ENCODE measurements at regions not wholly inside any gene's neighbourhood (a gene's known extent, or its start where the extent isn't known, plus 50 kb on each side); places are given as distances from the start of the nearest gene placed in this dataset.

- TF ChIP-seq CTCF (IDR thresholded peaks at IDR 0.05; ENCODE audit: unreplicated experiment in 3 of 3): no peak
- peaks cover 4% of the 10 kb centered on the region for H3K4me1 Mint-ChIP-seq
- peaks cover 11% of the 10 kb centered on the region for H3K27me3 Mint-ChIP-seq (ENCODE audit: low read depth)
- no peaks in the 10 kb centered on the region for H3K9me3 Mint-ChIP-seq
- H3K27ac Mint-ChIP-seq: no peak overlapping the region
- H3K4me3 Mint-ChIP-seq: no peak overlapping the region
- H3K36me3 Mint-ChIP-seq (ENCODE audit: low read depth): no peaks in the 10 kb centered on the region
These were observed 70.6 kb upstream of the NTM start for GRCh38 chr11:131299598-131300438.

GRCh38 chr11:131300439-131300717 is 70.0 kb upstream of the NTM start:
- Mint-ChIP-seq H3K4me1 (peaks cover 4% of the 10 kb centered on the region), H3K36me3 (ENCODE audit: low read depth) (no peaks in the 10 kb centered on the region), H3K4me3 (no peak overlapping the region), H3K27ac (no peak overlapping the region), H3K9me3 (no peaks in the 10 kb centered on the region), H3K27me3 (ENCODE audit: low read depth) (peaks cover 11% of the 10 kb centered on the region)
- no peak for TF ChIP-seq CTCF (IDR thresholded peaks at IDR 0.05; ENCODE audit: unreplicated experiment in 3 of 3)

- H3K4me3 Mint-ChIP-seq: no peak overlapping the region
- H3K36me3 Mint-ChIP-seq (ENCODE audit: low read depth): no peaks in the 10 kb centered on the region
- H3K27ac Mint-ChIP-seq: no peak overlapping the region
- H3K27me3 Mint-ChIP-seq (ENCODE audit: low read depth): peaks cover 11% of the 10 kb centered on the region
- TF ChIP-seq CTCF (IDR thresholded peaks at IDR 0.05; ENCODE audit: unreplicated experiment in 3 of 3): no peak
- H3K4me1 Mint-ChIP-seq: peaks cover 4% of the 10 kb centered on the region
- H3K9me3 Mint-ChIP-seq: no peaks in the 10 kb centered on the region
These were observed 69.1 kb upstream of the NTM start for GRCh38 chr11:131301306-131301705.

GRCh38 chr11:131302836-131303235 is 67.6 kb upstream of the NTM start:
- no peaks in the 10 kb centered on the region for H3K36me3 Mint-ChIP-seq (ENCODE audit: low read depth)
- no peaks in the 10 kb centered on the region for H3K9me3 Mint-ChIP-seq
- H3K27ac Mint-ChIP-seq: no peak overlapping the region
- peaks cover 4% of the 10 kb centered on the region for H3K4me1 Mint-ChIP-seq
- TF ChIP-seq CTCF (IDR thresholded peaks at IDR 0.05; ENCODE audit: unreplicated experiment in 3 of 3): no peak
- H3K4me3 Mint-ChIP-seq: no peak overlapping the region
- H3K27me3 Mint-ChIP-seq (ENCODE audit: low read depth): peaks cover 3% of the 10 kb centered on the region

- Mint-ChIP-seq H3K9me3 (no peaks in the 10 kb centered on the region), H3K27me3 (ENCODE audit: low read depth) (peaks cover 4% of the 10 kb centered on the region), H3K36me3 (ENCODE audit: low read depth) (no peaks in the 10 kb centered on the region), H3K4me1 (peaks cover 4% of the 10 kb centered on the region), H3K4me3 (no peak overlapping the region), H3K27ac (no peak overlapping the region)
- no peak for TF ChIP-seq CTCF (IDR thresholded peaks at IDR 0.05; ENCODE audit: unreplicated experiment in 3 of 3)
These were observed 66.8 kb upstream of the NTM start for GRCh38 chr11:131303611-131304119.

GRCh38 chr11:131305005-131305404 is 65.4 kb upstream of the NTM start:
- Mint-ChIP-seq H3K4me3 (no peak overlapping the region), H3K4me1 (peaks cover 4% of the 10 kb centered on the region), H3K36me3 (ENCODE audit: low read depth) (no peaks in the 10 kb centered on the region), H3K27me3 (ENCODE audit: low read depth) (peaks cover 4% of the 10 kb centered on the region), H3K9me3 (no peaks in the 10 kb centered on the region), H3K27ac (no peak overlapping the region)
- TF ChIP-seq CTCF (IDR thresholded peaks at IDR 0.05; ENCODE audit: unreplicated experiment in 3 of 3): no peak
